Parathyroid adenoma (tissue), 2 donors: ENCODE measurements at regions not wholly inside any gene's neighbourhood (a gene's known extent, or its start where the extent isn't known, plus 50 kb on each side); places are given as distances from the start of the nearest gene placed in this dataset.

Source experiments
- H2AFZ ChIP-seq: fragments of 300-600 bp; sonication (generic); one replicate; pipeline ENCODE4 v1.7.0; 2017; ENCODE audit warnings: antibody characterized with exemption, mild to moderate bottlenecking
- H3K27ac ChIP-seq: fragments of 300-600 bp; sonication (generic); one replicate; pipeline ENCODE4 v1.7.0; 2017
- H3K27me3 ChIP-seq: fragments of 300-600 bp; sonication (generic); one replicate; pipeline ENCODE4 v1.7.0; 2017; ENCODE audit warnings: low read length; ENCODE audit not compliant: control insufficient read depth, insufficient read depth
- H3K36me3 ChIP-seq: fragments of 300-600 bp; sonication (generic); one replicate; pipeline ENCODE4 v1.7.0; 2017; ENCODE audit warnings: low read length; ENCODE audit not compliant: control insufficient read depth, insufficient read depth
- H3K4me1 ChIP-seq: fragments of 300-600 bp; sonication (generic); one replicate; pipeline ENCODE4 v1.7.0; 2017; ENCODE audit warnings: control low read depth
- H3K4me2 ChIP-seq: fragments of 300-600 bp; sonication (generic); one replicate; pipeline ENCODE4 v1.7.0; 2017; ENCODE audit warnings: low read length
- H3K4me3 ChIP-seq: fragments of 300-600 bp; sonication (generic); one replicate; pipeline ENCODE4 v1.7.0; 2017; ENCODE audit warnings: low read depth, low read length
- H3K79me2 ChIP-seq: fragments of 300-600 bp; sonication (generic); one replicate; pipeline ENCODE4 v1.7.0; 2017; ENCODE audit warnings: control low read depth
- H3K9ac ChIP-seq: fragments of 300-600 bp; sonication (generic); one replicate; pipeline ENCODE4 v1.7.0; 2017; ENCODE audit warnings: mild to moderate bottlenecking
- H3K9me3 ChIP-seq: fragments of 300-600 bp; sonication (generic); one replicate; pipeline ENCODE4 v1.7.0; 2017; ENCODE audit warnings: low read length; ENCODE audit not compliant: control insufficient read depth
- CTCF ChIP-seq: fragments of 300-600 bp; sonication (generic); IDR thresholded peaks from one replicate; pipeline ENCODE4 v1.7.0; 2017; ENCODE audit warnings: antibody characterized with exemption, mild to moderate bottlenecking
- donor health status: primary hyperparathyroidism.

DNA sequence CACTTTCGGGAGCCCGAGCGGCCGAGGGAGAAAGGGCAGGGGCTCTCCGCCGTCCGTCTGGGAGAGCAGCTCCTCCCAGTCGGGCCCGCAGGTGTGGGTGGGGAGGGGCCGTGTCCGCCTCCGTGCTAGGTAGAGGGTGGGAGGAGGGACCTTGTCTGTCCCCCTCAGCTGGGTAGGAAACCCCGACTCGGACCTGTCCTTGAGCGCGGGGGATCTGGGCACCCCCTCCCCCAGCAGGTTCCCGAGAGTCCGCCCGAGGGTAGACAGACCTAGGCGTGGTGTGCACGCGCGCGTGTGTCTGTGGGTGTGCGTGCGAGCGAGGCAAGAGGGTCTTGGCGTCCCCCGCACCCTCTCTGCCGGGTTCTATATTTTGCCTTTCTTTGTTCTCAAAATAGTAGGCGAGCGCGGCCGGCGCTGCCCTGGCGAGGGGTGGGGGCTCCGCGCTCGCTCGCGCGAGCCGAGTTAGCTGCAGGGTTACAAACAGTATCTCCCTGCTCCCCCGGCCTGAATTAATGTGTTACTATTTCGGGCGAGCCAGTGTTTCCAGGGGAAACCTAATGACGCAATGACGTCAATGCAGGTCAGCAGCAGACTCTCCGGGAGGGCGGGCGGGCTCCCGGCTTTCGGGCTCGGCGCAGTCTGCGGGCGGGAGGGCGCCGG is 73.9 kb upstream of the LEP start:
- H3K9ac ChIP-seq: no peak overlapping the region
- peak overlapping the region; percentile 49 for H3K4me3 ChIP-seq
- H2AFZ ChIP-seq: peak overlapping the region; percentile 98
- peaks cover 2% of the 10 kb centered on the region for H3K4me1 ChIP-seq
- H3K9me3 ChIP-seq: no peaks in the 10 kb centered on the region
- no peaks in the 10 kb centered on the region for H3K27me3 ChIP-seq
- H3K27ac ChIP-seq: no peak overlapping the region
- no peaks in the 10 kb centered on the region for H3K79me2 ChIP-seq
- H3K36me3 ChIP-seq: no peaks in the 10 kb centered on the region
- TF ChIP-seq CTCF: no peak
- H3K4me2 ChIP-seq: peak overlapping the region; percentile 80

DNA sequence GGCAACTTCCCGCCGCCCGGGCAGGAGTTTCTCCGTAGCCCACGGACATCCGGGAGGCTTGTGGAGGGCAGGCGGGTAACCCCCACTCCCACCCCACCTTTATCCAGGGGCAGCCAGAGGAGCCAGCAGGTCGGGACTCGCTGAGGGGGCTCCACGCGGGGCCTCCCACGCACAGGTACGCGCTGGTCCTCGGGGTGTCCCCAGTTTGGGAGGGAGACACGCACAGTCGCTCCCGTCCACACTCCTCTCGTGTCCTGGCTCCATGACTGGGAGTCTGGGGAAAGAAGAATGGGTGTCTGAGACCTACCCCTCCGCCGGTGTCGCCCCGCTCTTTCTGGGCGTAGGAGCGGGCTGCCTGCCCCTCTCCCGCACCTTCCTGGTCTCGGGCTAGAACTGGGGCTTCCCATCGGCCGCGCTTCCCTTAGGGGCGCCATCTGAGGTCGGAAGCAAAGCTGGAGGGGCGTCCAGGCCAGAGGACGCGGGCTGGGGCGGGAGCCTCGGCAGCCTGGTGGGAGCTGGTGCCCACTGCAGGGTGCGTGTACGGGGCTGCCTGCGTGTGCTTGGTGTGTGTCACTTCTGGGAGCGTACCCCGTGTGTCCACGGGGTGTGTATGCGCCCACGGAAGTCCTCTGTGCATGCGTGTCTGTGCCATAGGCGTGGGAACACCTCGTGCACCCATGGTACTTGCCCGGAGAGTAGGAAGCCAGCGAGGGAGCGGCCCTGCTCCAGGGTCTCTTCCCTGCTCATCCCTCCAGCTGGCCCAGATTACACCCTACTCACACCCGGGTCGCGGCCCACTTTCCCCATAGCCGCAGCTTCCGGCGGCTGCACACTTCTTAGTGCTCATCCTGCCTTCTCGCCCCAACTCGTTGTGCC is 73.0 kb upstream of the LEP start:
- H3K9ac ChIP-seq: no peak overlapping the region
- no peaks in the 10 kb centered on the region for H3K36me3 ChIP-seq
- TF ChIP-seq CTCF: no peak
- H3K27ac ChIP-seq: no peak overlapping the region
- peak overlapping the region; percentile 58 for H3K4me2 ChIP-seq
- H3K4me1 ChIP-seq: peaks cover 2% of the 10 kb centered on the region
- H3K27me3 ChIP-seq: no peaks in the 10 kb centered on the region
- H3K4me3 ChIP-seq: no peak overlapping the region
- H3K9me3 ChIP-seq: no peaks in the 10 kb centered on the region
- peak overlapping the region; percentile 69 for H2AFZ ChIP-seq
- H3K79me2 ChIP-seq: no peaks in the 10 kb centered on the region

DNA sequence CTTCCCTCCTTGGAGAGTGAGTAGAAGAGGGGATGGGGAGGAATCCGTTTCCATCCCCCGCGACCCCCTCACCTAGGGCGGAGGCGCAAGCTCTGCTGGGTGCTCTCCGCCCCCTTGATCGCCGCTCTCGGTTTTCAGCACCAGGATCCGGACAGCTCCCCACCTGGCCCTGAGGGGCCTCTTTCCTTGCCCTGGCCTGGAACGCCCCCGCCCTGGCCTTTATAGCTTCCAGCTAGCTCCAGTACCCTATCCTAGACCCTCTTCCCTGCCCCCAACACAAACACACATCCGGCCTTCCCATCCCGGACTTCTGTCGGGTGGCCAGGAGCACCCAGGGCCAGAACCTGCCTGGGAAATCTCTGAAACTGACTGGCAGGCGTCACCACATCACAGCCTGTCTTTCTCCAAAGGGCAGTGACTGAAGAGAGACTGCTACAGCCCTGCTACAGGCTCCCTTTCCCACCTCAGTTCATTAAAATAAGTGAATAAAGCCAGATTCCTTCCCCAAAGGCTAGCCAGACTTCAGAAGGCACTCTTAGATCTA is 72.3 kb upstream of the LEP start:
- H2AFZ ChIP-seq: no peak overlapping the region
- no peak for TF ChIP-seq CTCF
- no peak overlapping the region for H3K9ac ChIP-seq
- H3K79me2 ChIP-seq: no peaks in the 10 kb centered on the region
- no peak overlapping the region for H3K27ac ChIP-seq
- no peaks in the 10 kb centered on the region for H3K9me3 ChIP-seq
- no peak overlapping the region for H3K4me2 ChIP-seq
- no peaks in the 10 kb centered on the region for H3K36me3 ChIP-seq
- H3K4me3 ChIP-seq: no peak overlapping the region
- H3K4me1 ChIP-seq: peaks cover 2% of the 10 kb centered on the region
- H3K27me3 ChIP-seq: no peaks in the 10 kb centered on the region

GRCh38 chr7:128170461-128170860 is 70.6 kb upstream of the LEP start:
- H3K27ac ChIP-seq: no peak overlapping the region
- H3K36me3 ChIP-seq: no peaks in the 10 kb centered on the region
- H3K4me3 ChIP-seq: no peak overlapping the region
- H3K27me3 ChIP-seq: no peaks in the 10 kb centered on the region
- no peak overlapping the region for H2AFZ ChIP-seq
- H3K79me2 ChIP-seq: no peaks in the 10 kb centered on the region
- H3K4me2 ChIP-seq: no peak overlapping the region
- no peak overlapping the region for H3K9ac ChIP-seq
- H3K9me3 ChIP-seq: no peaks in the 10 kb centered on the region
- H3K4me1 ChIP-seq: peaks cover 2% of the 10 kb centered on the region
- TF ChIP-seq CTCF: no peak
